ENCODE measurements at regions not wholly inside any gene's neighbourhood (a gene's known extent, or its start where the extent isn't known, plus 50 kb on each side); places are given as distances from the start of the nearest gene placed in this dataset.

DNA sequence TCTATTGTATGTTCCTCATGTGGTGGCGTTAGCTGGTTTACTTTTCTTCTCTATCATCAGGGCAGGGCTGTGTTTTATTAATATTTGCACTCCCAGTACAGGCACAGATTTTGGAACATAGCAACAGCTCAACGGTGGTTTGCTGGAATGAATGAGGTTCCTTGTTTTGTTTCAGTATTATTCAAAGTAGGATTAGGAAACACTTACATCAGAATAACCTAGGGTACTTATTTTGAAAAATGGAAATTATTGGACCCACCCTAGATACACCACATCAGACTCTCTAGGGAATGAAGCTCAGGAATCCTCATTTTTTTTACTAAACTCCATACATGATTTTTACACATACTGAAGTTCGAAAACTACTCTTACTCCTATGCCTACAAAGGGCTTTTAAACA is 108.8 kb upstream of the ENPEP start:
- TF ChIP-seq, protein P1, sequence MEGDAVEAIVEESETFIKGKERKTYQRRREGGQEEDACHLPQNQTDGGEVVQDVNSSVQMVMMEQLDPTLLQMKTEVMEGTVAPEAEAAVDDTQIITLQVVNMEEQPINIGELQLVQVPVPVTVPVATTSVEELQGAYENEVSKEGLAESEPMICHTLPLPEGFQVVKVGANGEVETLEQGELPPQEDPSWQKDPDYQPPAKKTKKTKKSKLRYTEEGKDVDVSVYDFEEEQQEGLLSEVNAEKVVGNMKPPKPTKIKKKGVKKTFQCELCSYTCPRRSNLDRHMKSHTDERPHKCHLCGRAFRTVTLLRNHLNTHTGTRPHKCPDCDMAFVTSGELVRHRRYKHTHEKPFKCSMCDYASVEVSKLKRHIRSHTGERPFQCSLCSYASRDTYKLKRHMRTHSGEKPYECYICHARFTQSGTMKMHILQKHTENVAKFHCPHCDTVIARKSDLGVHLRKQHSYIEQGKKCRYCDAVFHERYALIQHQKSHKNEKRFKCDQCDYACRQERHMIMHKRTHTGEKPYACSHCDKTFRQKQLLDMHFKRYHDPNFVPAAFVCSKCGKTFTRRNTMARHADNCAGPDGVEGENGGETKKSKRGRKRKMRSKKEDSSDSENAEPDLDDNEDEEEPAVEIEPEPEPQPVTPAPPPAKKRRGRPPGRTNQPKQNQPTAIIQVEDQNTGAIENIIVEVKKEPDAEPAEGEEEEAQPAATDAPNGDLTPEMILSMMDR (IDR thresholded peaks at IDR 0.05; ENCODE audit: poor library complexity) = no peak
- no peak for TF ChIP-seq EZH2 (IDR thresholded peaks at IDR 0.05; ENCODE audit: borderline replicate concordance)
